ENCODE measurements at regions not wholly inside any gene's neighbourhood (a gene's known extent, or its start where the extent isn't known, plus 50 kb on each side); places are given as distances from the start of the nearest gene placed in this dataset.
A peak's percentile ranks its signal among the peaks of the same experiment; 100 is the strongest.
"Not testable (repeated sequence)": the region's sequence is repeated elsewhere in the genome, so short reads cannot be mapped to it uniquely, and the experiment has no call there.

DNA sequence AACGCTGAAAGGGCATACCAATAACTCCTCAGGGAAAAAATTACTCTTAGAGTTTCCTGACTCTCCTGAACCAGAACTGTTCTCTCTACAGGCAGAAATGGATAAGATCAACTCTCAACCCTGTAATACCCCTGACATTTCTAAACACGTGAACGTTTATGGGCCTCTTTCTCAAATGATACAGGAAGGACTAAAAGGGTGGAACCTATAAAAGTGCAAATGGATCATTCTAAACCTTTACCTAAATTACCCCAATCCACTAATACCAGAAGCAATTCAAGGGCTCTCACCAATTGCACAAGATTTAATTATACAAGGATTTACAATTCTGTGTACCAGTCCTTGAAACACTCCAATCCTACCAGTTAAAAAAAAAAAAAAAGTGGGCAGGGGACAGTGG lies 98.0 kb upstream of the FAM174B start:
- DNase-seq (ENCODE audit: low spot score), result no peak

DNA sequence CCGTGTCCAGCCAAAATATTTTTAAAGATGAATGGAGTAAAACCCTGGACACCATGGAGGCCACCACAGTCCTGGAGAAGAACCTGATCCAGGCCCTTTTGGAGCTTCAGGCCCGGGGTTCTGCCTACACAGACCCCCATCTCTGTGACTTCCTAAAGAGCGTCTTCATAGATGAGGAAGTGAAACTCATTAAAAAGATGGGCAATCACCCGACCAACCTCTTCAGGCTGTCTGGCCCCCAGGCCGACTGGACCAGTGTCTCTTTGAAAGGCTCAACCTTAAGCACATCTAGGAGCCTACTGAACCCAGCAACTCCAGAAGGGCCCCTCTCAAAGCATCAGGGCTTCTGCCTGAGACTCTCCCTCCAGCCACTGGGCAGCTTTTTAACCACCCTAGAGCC lies 107.9 kb upstream of the FAM174B start:
- DNase-seq (ENCODE audit: low spot score), result no peak

DNA sequence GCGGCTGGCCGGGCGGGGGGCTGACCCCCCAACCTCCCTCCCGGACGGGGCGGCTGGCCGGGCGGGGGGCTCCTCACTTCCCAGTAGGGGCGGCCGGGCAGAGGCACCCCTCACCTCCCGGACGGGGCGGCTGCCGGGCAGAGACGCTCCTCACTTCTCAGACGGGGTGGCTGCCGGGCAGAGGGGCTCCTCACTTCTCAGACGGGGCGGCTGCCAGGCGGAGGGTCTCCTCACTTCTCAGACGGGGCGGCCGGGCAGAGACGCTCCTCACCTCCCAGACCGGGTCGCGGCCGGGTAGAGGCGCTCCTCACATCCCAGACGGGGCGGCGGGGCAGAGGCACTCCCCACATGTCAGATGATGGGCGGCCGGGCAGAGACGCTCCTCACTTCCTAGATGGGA lies 112.6 kb upstream of the FAM174B start:
- DNase-seq (ENCODE audit: low spot score), result not testable (repeated sequence)

DNA sequence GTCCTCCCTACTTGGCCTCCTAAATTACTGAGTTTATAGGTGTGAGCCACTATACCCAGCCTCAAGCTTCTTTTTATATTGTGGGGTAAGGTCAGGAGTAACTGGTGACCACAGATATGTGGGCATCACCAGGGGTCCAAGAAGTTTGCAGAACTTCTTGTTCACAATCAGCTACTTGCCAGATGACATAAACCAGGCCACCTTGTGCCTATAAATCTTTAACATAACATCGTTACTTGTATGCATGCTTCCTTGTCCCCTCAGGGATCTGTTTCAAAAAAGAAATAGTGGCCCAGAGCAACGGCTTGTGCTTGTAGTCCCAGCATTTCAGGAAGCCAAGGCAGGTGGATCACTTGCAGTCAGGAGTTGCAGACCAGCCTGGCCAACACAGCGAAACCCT lies 115.1 kb upstream of the FAM174B start:
- no peak for DNase-seq (ENCODE audit: low spot score)

DNA sequence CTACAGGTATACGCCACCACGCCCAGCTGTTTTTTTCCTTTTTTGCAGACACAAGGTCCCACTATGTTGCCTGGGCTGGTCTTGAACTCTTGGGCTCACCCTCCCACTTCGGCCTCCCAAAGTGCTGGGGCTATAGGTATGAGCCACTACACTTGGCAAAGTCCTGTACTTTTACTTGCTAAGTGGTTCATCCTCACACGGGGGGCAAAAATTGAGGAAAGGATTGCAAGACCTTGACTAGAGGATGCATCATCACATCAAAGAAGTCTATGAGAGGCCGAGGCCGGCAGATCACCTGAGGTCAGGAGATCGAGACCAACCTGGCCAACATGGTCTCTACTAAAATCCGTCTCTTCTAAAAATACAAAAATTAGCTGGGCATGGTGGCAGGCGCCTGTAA lies 116.5 kb upstream of the FAM174B start:
- no peak for DNase-seq (ENCODE audit: low spot score)

DNA sequence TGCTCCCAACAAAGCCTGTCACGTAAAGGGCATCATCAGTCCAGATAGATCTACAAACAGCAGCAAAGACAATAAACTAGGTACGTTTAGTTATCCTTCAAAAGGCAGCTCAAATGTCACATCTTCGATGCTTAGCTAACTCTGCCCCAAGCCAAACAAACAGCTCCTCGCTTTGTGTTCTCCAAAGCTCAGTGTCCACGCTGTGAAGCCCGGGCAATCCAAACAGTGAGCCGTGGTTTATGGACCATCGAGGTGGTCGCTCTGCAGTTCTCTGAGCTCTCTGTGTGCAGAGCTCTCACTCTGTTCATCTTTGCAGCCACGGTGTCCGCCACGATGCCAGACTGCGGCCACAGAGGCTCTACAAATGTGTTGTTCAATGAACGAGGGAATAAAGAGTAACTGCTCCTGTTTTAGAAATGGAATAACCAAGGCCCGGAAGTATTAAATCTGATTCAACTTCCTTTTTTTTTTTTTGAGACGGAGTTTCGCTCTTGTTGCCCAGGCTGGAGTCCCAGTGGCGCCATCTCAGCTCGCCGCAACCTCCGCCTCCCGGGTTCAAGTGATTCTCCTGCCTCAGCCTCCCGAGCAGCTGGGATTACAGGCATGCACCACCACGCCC lies 117.2 kb upstream of the FAM174B start:
- DNase-seq (ENCODE audit: low spot score), result no peak

DNA sequence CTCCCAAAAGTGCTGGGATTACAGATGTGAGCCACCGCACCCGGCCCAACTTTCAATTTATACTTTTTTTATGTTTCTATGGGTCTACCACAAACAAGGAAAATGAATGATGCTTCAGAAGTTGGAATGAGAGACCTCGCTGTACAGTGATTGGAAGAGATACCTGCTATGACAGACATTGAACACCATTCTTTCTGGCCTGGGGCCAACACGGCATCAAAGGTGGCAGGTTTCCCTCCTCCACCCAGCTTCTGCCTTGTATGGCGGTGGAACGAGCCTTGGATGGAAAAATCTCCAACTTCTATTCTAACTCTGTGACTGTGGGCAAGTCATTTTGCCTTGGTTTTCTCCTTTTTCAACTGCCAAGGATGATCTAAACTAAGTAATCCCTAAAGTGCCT lies 117.8 kb upstream of the FAM174B start:
- no peak for DNase-seq (ENCODE audit: low spot score)

DNA sequence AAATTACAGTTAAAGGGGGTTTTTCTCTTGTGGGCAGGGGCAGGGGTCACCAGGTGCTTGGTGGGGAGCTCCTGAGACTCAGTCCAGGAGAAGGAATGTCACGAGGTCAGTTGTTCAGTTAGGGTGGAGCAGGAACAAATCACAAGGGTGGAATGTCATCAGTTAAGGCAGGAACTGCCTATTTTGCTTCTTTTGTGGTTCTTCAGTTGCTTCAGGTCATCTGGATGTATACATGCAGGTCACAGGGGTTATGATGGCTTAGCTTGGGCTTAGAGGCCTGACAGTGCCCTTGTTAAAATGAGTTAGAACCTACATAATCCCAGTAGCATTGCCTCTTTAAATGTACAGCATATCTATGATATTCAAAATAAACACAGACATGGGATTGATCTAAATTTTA lies 120.2 kb upstream of the CHD2 start:
- no peak for DNase-seq (ENCODE audit: low spot score)

DNA sequence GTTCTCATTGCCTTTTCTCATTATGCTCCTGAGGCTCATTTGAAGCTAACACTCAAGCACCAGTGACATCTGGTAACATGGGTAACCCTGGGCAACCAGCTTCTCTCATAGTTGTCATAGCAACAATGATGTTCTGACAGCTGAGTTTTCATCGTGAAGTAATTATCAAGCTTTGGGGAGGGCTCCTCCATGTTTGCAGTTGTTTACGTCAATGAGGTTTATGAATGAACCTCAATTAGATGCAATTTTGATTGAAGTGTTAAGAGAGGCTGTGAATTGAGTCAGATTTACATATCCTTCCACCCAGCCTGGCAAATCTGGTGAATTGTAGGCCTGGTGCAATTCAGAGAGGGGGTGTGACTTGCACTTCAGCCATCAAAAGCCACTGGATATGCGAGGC lies 119.3 kb upstream of the CHD2 start:
- peak; percentile 74 for DNase-seq (ENCODE audit: low spot score)

DNA sequence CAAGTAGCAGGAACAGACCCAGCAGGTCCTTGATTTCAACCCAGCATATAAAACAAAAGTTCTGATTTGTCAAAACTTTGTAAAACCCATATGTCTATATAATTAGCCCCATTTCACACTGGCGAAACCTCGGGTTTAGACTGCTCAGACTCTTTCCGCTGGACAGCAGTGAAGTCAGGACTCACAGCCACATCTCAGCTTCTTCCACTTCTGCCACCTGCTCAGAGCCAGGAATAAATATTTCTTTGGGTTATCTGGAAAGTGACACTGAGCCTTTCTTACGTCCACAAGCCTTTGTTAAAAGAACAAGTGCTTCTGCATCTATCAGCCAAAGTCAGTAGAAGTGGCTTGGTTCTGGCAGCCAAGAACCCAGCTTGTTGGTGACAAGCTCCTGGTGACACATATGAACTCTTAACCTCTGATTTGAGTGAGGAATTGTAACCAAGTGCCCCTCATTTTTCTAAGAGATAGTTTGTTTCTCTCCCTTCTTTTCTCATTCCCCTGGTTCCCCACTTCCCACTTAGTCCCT lies 118.1 kb upstream of the CHD2 start:
- no peak for DNase-seq (ENCODE audit: low spot score)

DNA sequence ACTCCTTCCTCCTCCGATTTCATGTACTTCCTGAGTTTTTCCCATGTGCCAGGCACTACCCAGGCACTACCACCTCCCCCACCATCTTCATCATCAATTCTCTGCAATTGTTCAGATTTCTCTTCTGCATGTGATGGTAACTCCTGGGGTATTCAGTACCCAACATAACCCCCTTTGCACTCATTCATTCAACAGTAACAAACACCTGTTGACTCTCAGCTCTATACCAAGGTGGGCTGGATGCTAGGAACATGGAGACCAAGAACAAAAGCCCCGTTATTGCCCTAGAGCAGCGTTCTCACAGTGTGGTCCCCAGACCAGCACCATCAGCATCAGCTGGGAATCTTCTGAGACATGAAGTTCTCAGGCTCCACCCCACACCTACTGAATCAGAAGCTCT lies 113.0 kb upstream of the CHD2 start:
- no peak for DNase-seq (ENCODE audit: low spot score)

DNA sequence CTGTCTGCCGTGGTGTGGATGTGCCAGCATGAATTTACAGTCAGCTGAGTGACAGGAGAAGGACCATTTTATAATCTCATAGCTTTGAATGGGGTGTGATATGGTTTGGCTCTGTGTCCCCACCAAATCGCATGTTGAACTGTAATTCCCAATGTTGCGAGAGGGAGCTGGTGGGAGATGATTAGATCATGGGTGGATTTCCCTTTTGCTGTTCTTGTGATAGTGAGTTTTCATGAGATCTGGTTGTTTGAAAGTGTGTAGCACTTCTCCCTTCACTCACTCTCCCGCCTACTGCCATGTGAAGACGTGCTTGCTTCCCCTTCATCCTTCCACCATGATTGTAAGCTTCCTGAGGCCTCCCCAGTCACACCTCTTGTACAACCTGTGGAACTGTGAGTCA lies 111.9 kb upstream of the CHD2 start:
- no peak for DNase-seq (ENCODE audit: low spot score)

DNA sequence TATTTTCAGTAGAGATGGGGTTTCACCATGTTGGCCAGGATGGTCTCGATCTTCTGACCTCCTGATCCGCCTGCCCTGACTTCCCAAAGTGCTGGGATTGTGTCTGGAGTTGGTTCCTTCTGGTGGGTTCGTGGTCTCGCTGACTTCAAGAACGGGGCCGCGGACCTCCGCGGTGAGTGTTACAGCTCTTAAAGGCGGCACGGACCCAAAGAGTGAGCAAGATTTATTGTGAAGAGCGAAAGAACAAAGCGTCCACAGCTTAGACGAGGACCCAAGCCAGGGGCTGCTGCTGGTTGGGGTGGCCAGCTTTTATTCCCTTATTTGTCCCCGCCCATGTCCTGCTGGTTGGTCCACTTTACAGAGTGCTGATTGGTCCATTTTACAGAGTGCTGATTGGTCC lies 111.3 kb upstream of the CHD2 start:
- not testable (repeated sequence) for DNase-seq (ENCODE audit: low spot score)

DNA sequence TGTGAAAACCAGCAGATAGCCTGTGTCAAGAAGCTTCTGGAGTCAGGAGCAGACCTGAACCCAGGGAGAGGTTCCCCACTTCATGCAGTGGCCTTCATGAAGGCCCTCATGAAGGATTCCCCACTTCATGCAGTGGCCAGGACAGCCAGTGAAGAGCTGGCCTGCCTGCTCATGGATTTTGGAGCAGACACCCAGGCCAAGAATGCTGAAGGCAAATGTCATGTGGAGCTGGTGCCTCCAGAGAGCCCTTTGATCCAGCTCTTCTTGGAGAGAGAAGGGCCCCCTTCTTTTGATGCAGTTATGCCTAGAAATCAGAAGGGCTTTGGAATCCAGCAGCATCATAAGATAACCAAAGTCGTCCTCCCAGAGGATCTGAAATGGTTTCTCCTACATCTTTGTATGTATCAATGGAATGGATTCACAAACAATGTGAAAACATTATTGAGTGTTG lies 103.9 kb upstream of the CHD2 start:
- no peak for DNase-seq (ENCODE audit: low spot score)

DNA sequence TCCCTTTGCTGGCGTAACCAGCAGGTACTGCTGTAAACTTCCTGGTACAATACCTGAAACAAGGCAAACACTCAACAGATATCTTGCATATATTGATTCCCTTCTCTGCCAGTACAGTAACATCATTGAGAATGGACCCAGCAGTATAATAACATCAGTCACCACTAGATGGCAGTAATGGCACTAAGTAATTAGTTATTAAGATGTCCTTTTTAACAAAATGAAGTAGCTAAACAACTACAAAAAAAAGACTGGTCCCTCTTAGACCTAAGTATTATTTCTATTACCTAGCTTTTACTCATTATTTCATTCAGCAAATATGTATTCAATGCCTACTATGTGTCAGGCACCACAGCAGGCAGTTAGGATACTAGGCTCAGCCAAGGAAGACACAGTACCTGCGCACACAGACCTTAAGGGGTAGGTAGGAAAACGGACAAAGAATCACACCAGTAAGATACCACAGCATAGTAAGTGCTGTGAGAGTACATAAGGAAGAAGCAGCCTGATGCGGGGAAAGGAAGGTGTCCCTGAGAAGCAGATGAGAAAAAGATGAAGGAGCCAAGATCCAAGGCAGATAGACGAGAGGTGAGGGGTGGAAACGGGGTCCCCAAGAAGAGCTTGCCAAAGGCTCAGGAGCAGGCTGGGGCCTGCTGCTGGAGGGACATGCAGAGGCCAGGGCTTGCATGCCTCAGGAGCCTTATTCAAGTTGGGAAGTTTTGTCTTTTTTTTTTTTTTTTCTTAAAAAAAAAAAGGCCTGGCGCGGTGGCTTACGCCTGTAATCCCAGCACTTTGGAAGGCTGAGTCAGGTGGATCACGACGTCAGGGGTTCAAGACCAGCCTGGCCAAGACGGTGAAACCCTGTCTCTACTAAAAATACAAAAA lies 102.7 kb upstream of the CHD2 start:
- DNase-seq (ENCODE audit: low spot score), result peak; percentile 75

DNA sequence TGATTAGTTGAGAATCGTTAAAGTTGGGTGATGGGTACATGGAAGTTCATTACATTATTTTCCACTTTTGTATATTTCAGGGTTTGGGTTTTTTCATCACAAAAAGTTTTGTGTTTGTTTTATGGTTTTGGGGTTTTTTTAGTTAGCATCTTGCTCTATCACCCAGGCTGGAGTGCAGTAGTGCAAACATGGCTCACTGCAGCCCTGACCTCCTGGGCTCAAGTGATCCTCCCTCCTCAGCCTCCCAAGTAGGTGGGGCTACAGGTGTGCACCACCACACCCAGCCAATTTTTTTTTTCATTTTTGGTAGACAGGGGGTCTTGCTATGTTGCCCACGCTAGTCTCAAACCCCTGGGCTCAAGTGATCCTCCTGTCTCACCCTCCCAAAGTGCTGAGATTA lies 100.1 kb upstream of the CHD2 start:
- DNase-seq (ENCODE audit: low spot score), result no peak

DNA sequence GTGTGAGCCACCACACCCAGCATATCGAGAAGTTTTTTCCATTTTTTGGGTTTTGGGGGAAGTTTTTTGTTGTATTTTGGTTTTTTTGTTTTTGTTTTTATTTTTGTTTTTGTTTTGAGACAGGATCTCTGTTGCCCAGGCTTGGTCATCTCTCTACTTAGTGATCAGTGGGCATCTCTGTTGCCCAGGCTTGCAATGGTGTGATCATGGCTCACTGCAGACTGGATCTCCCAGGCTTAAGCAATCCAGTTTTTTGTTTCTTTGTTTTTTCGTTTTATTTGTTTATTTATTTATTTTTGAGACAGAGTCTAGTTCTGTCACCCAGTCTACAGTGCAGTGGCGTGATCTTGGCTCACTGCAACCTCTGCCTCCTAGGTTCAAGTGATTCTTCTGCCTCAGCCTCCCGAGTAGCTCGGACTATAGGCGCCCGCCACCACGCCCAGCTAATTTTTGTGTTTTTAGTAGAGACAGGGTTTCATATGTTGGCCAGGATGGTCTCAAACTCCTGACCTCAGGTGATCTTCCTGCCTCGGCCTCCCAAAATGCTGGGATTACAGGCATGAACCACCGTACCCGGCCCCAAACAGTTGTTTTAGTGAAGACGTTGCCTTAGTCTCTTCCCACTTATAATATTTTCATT lies 99.6 kb upstream of the CHD2 start:
- not testable (repeated sequence) for DNase-seq (ENCODE audit: low spot score)

DNA sequence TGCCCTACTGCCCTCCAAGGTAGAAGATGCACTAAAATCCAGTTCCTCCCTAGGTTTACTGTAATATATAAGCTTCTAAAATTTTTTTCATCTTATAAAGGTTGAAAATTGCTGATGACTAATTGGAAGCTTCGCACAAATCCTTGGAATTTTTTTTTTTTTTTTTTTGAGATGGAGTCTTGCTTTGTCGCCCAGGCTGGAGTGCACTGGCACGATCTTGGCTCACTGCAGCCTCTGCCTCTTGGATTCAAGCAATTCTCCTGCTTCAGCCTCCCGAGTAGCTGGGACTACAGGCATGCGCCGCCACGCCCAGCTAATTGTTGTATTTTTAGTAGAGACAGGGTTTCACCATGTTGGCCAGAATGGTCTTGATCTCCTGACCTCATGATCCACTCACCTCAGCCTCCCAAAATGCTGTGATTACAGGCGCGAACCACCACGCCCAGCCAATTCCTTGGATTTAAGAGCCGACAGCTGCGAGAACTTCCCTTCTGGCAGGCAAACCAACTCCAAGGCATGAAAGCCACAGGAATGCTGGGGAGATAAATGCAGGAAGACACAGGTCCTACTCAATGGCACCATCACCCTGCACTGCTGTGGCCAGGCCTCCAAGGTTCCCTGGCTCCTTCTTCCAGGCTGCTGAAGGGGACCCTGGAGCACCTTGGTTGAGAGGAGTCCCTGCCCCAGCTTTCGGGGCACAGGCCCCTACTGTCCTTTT lies 98.9 kb upstream of the CHD2 start:
- DNase-seq (ENCODE audit: low spot score), result not testable (repeated sequence)

DNA sequence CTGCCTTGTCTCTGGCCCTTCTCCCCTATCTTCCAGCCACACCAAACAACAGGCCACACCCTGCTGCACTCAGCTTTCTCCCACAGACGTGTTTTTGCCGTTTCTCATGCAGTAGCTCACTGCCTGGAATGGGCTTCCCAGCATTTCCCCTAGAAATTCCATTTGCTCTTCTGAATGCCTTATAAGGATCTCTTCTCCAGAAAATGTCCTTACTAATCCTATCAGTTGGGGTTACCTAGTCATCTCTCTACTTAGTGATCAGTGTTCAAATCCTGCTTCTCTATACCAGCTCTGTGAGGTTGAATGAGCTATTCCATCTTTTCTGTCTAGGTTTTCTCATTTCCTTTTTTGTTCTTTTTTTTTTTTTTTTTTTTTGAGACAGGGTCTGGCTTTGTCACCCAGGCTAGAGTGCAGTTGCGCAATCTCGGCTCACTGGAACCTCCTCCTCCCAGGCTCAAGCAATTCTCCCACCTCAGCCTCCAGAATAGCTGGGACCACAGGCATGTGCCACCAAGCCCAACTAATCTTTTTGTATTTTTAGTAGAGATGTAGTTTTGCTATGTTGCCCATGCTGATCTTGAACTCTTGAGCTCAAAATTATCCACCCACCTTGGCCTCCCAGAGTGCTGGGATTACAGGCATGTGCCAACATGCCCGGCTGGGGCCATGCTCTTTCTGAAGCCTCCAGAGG lies 98.2 kb upstream of the CHD2 start:
- DNase-seq (ENCODE audit: low spot score), result no peak

DNA sequence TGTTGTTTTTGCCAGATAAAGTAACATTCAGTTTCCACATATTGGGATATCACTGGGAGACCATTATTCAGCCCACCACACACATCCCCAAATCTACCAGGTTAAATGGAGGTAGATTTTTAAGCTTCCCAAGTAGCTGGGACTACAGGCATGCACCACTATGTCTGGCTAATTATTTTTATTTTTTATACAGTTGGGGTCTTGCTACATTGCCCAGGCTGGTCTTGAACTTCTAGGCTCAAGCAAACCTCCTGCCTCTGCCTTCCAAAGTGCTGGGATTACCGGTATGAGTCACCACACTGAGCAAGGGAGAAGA lies 96.6 kb upstream of the CHD2 start:
- no peak for DNase-seq (ENCODE audit: low spot score)

DNA sequence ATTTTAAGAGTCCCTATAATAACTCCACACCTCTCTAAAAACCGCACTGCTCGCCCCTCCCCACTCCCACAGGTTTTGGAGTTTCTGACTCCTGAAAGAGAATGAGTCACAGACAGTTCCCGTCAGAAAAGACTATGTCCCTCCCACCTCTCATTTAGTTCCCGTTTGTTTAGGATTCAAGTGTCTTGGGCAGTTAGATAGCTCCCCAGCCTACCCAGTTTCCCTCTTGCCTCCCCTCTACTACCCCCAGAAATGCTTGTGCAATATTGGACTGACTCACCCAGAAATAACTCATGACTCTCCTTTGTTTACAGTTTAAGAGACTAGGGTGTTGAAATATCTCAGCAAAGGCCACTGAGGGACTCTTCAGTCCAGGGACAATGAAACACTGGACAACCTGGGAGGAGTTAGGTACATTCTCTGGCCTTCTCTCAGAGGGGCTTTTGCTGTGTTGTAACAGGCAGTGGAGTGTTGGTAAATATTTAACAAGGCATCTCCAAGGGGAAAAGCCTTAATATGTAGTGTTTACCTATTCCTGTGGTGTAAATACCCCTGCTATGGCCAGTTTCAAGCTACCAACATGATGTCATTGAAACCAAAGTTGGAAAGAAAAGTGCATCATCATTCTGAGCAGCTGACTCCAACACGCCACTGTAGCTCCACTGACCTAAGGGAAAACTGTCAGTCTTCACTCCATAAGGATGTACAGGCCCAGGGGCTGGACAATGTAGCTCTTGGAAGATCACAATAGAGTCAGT lies 96.1 kb upstream of the CHD2 start:
- DNase-seq (ENCODE audit: low spot score), result peak; percentile 83
